ENCODE measurements at regions not wholly inside any gene's neighbourhood (a gene's known extent, or its start where the extent isn't known, plus 50 kb on each side); places are given as distances from the start of the nearest gene placed in this dataset.

DNA sequence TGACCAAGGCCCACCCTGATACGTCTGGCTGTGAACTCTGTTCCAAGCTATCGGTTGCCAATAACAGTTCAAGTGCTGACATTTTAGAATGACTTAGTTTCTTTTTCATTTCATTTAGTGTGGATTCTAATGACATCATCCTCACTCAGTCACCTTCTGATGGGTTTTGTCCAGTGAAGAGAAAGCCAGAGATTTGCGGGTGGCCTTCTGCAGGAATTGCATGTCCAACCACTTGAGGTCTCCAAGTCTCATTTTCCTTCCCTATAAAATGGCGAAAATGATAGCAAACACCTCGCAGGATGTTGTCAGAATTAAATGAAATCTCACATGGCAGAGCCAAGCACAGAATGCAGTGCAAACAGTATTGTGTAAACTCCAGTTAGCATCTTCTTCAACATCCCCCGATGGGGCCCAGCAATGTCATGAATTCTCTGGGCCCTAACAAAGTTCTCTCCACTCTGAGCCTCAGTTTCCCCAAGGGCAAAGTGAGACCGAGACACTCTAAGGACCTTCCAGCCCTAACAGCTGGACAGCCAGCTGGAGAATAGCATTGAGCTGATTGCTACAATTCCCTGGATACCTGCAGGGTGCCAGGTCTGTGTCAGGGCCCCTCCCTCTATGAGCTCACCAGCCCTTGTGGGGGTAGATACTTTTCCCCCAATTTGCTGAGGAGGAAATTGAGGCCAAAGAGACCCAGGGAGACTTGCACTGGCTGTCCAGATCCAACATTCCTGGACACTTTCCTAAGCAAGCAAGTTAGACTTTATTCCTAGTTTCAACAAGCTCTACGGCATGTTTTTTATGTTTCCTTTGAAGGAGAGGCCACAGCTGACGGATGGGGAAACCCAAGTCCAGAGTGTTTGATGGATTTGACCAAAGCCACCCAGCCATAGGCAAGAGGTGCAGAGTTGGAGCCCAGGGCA, 286.7 kb downstream of the MN1 start:
- TF ChIP-seq POLR2A (IDR thresholded peaks at IDR 0.05), result no peak
- TF ChIP-seq, protein P1, sequence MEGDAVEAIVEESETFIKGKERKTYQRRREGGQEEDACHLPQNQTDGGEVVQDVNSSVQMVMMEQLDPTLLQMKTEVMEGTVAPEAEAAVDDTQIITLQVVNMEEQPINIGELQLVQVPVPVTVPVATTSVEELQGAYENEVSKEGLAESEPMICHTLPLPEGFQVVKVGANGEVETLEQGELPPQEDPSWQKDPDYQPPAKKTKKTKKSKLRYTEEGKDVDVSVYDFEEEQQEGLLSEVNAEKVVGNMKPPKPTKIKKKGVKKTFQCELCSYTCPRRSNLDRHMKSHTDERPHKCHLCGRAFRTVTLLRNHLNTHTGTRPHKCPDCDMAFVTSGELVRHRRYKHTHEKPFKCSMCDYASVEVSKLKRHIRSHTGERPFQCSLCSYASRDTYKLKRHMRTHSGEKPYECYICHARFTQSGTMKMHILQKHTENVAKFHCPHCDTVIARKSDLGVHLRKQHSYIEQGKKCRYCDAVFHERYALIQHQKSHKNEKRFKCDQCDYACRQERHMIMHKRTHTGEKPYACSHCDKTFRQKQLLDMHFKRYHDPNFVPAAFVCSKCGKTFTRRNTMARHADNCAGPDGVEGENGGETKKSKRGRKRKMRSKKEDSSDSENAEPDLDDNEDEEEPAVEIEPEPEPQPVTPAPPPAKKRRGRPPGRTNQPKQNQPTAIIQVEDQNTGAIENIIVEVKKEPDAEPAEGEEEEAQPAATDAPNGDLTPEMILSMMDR (IDR thresholded peaks at IDR 0.05), result no peak
- Histone ChIP-seq H3K36me3 (no peaks in the 10 kb centered on the region), H3K27ac (no peak overlapping the region), H3K4me1 (peaks cover 0 to 10% of the 10 kb centered on the region in 2 donors), H3K4me3 (replicated peaks in 1 of 3) (no peak overlapping the region), H3K9me3 (no peaks in the 10 kb centered on the region), H3K27me3 (no peaks in the 10 kb centered on the region)
- DNase-seq, result peak in 1 of 2 donors; percentile 5
- intact Hi-C loops (cut with DNase I), result no loop called here
- 81 to 83% methylated on average over 9 of the region's 9 CpGs for WGBS, 2 donors

DNA sequence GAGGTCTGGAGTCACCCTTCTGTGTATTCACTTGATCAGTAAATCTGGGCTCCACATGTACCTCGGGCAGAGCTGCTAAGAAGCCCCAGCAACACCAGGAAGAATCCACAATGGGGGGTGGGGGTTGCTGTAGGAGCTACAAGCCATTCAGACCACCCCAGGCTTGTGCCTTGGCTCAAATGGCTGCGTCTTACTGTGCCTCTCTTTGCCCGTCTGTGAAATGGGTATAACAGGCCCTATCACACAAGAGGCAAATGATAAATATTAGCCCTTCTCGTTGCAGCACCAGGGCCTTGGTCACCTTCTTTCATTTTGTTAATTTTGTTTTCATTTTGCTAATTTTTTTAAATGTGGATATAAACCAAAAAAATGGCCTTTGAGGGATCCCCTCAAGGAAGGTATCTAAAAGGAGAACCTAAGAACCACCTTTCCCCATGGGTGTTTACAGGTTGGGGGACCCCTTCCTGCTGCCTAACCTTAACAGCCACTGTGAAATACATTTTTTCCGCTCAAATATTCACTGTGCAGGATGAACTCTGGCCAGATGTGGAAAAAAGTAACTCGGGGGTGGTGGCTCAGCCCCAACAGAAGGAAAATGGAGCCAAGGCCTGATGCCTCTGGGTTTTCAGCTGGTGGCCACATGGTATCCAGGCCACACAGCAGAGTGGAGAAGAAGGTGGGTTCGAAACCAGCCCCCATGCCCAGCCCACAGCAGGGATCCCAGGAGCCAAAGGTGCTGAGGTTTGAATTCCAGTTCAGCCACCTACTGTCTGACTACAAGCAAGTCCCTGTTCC, 284.0 kb downstream of the MN1 start:
- DNase-seq, result no peak
- 70 to 89% methylated on average over 7 of the region's 7 CpGs for WGBS, 2 donors
- intact Hi-C loops (cut with DNase I), result no loop called here
- H3K4me1 ChIP-seq, result peaks cover 0 to under 1% of the 10 kb centered on the region in 2 donors
- no peak overlapping the region for H3K27ac ChIP-seq
- no peak overlapping the region for H3K4me3 ChIP-seq (replicated peaks in 1 of 3)
- no peaks in the 10 kb centered on the region for H3K36me3 ChIP-seq
- H3K9me3 ChIP-seq, result no peaks in the 10 kb centered on the region
- H3K27me3 ChIP-seq, result no peaks in the 10 kb centered on the region
- no peak for TF ChIP-seq POLR2A (IDR thresholded peaks at IDR 0.05)
- TF ChIP-seq, protein P1 (IDR thresholded peaks at IDR 0.05), result no peak

DNA sequence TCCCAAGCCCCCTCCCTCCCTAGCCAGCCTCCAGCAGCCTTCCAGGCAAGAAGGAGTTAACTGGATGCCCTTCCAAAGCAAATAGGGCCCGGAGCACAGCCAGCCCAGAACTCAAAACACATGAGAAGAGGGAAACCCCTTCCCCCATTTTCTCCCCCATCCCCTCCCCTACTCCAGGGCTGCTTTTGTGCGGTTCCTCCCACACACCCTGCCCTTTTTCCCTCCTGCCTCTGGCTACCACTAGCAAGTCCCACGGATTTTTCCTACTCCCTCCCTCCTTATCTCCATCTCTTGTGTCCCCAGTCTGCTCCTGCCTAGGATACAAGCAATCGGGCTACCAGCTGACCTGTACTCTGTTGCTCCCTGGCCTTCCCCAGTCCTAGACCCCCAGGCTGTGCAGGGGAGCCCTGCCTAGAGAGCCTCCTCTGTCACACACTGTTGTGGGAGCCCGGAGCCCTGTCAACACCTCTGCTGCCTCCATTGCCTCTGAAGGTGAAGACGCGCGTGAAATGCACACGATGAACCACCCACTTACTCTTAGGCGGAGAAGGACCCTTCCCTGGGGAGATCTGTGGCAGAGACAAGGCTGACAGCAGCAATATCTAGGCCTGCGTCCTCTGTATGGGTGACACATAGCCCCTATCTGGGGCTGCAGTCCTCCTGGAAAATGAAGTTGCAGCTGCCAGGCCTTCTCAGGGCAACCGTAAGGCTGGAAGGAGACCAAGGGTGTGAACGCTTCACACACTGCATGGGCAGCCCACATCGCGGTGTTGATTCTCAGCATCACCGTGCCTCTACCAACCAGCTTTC, 282.8 kb downstream of the MN1 start:
- no peak overlapping the region for H3K27ac ChIP-seq
- no peak overlapping the region for H3K4me3 ChIP-seq (replicated peaks in 1 of 3)
- WGBS, 2 donors, result 64 to 76% methylated on average over 15 to 16 of the region's 16 CpGs
- H3K4me1 ChIP-seq, result no peaks in the 10 kb centered on the region
- DNase-seq, result no peak
- no peaks in the 10 kb centered on the region for H3K9me3 ChIP-seq
- intact Hi-C loops (cut with DNase I), result no loop called here
- no peaks in the 10 kb centered on the region for H3K36me3 ChIP-seq
- TF ChIP-seq, protein P1 (IDR thresholded peaks at IDR 0.05), result no peak
- no peaks in the 10 kb centered on the region for H3K27me3 ChIP-seq

DNA sequence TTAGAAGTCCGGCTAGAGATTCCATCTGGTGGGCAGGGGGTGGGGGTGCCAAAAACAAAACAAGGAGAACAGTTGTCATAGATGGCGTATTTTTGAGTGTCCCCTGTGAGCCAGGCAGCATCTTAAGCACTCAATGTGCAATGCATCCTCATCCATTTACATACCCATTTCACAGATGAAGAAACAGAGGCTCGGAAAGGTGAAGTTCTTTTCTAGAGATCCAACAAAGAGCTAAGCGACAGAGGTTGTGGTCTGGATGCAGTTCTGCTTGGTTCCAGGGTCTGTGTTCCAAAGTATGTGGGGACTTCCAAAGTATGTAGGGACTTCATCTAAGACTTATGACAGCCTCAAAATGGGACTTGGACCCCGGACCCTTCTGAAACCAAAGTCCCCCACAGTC, 277.8 kb downstream of the MN1 start:
- Histone ChIP-seq H3K4me3 (replicated peaks in 1 of 3) (no peak overlapping the region), H3K4me1 (no peaks in the 10 kb centered on the region), H3K9me3 (no peaks in the 10 kb centered on the region), H3K27ac (no peak overlapping the region), H3K27me3 (no peaks in the 10 kb centered on the region), H3K36me3 (no peaks in the 10 kb centered on the region)
- TF ChIP-seq, protein P1 (IDR thresholded peaks at IDR 0.05), result no peak
- no peak for TF ChIP-seq POLR2A (IDR thresholded peaks at IDR 0.05)
- intact Hi-C loops (cut with DNase I), result no loop called here
- 83 to 93% methylated on average over 5 of the region's 5 CpGs for WGBS, 2 donors
- DNase-seq, result no peak
